NCI-H526 (cell line): ENCODE measurements at regions not wholly inside any gene's neighbourhood (a gene's known extent, or its start where the extent isn't known, plus 50 kb on each side); places are given as distances from the start of the nearest gene placed in this dataset.
A peak's percentile ranks its signal among the peaks of the same experiment; 100 is the strongest.

Source experiments
- DNase-seq, 2 experiments: peaks; one replicate each; lab custom pipeline; 2025; lab: John Stamatoyannopoulos, UW

DNA sequence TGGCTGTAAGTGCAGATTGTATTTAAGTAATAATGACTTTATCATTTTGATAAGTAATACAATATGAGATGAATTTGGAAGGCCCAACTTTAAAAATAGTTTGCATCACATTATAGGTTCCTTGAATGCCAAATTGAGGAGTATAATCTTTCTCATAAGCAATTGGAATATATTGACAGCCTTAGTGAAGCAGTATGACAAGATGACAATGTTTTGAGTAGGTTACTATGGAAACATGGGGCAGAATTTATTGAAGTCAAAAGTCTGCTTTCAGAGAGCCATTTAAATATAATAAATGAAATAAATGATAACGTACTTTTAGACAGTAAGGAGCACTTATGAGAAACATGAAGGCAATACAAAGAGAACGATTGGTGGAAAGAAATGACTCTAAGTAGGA, 776.4 kb downstream of the TECRL start:
- no peak for DNase-seq

DNA sequence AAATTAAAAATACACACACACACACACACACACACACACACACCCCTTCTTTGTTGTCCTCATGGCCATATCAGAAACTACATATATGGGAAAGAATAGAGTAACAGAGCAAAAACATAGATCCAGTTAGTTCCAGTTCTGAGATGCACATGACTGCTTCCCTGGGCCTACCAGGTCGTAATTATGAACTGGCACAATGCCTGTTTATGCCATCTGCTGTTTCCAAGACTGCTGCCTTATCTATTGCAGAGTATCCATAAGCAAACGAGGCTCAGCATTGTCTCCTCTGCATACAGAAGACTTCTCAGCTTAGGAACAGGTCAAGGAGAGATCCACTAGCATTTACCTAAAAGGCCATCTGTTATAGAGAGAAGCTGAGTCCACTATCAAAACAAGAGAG, 789.0 kb downstream of the TECRL start:
- DNase-seq = no peak

DNA sequence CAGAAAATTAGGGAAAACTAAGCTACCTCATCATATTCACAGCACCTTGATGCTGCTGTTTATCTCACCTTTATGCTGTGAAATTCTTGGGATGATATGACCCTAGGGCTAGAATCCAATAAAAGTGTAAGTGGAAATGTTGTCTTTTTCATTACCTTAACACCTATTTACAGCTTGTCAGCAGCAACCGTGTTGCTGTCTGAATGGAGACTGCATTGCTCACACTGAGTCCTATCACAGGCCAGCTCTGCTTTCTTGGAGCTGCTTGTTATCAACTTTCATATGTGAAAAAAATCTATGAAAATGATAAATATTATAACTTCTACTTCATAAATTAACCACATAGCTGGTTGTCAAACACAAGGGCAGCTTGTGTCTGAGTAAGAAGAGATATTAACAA, 789.5 kb downstream of the TECRL start:
- DNase-seq = no peak

DNA sequence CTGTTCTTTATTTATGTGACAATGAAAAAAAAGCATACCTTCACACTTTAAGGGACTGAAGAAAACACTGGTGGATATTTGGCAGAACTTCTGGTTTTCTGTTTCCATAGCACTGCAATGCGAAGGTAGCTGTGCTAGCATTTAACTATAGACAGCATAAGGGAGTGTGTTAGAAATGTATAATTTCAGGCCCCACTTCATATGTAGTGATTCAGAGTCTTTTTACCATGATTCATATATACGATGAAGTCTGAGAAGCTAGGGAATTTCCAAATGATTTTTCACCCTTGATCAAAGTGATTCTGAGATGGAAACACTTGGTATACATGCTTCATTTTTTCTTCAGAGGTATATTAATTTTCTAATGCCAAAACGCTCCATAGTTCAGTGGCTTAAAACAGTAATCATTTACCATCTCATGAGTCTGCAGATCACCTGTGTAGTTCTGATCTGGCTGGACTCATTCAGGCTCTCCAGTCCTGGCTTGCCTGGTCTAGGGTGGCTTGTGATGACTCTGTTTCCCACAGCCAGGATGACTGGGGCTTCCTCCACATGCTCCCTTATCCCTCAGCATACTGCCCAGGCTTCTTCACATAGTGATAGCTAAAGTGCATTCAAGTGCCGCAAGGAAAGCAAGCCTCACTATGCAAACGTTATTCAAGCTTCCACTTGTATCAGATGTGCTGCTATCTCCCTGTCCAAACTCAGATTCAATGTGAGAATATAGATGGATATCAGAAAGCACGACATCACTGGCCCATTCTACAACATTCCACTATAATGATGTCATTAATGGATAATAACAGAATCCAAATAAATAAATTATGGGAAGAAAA, 790.1 kb downstream of the TECRL start:
- no peak for DNase-seq

DNA sequence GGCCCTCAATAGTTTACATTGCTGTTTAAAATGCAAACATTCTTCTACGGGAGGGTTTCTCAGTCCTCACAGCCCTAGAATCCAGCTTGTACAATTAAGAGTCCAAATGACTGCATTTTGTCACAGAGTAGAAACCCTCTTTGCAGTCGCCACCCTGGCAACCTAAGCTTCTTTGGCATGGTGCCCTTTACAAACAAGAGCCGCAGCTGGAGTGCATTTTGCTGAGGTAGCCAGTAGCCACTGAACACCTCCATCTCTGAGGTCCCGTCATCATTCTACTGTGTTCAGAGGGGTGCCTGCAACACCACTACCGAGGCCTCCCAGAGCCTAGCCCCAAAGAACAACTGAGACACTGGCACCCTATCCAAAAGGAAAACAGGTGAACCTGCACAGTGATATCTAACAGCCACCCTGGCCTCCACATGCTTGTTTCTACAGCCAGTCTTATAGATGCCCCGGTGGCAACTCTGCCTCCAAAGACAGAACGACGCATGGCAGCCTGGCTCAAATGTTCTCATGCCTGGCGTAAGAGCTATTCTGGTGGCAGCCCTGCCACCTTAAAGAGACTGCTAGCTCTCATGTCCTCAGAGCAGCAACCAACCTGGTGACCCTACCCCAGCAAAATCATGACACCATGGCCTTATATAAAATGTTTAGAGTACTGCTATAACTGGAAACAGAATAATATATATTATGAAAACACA, 801.9 kb downstream of the TECRL start:
- no peak for DNase-seq

DNA sequence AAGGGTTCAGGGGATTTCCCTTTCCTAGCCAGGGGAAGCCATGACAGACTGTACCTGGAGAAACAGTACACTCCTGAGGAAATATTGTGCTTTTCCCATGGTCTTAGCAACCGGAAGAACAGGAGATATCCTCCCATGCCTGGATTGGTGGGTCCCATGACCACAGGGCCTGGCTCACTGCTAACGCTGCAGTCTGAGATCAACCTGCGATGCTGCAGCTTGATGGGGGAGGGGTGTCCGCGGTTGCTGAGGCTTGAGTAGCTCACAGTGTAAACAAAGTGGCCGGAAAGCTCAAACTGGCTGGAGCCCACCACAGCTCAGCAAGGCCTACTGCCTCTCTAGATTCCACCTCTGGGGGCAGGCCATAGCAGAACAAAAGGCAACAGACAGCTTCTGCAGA, 819.5 kb downstream of the TECRL start:
- no peak for DNase-seq

DNA sequence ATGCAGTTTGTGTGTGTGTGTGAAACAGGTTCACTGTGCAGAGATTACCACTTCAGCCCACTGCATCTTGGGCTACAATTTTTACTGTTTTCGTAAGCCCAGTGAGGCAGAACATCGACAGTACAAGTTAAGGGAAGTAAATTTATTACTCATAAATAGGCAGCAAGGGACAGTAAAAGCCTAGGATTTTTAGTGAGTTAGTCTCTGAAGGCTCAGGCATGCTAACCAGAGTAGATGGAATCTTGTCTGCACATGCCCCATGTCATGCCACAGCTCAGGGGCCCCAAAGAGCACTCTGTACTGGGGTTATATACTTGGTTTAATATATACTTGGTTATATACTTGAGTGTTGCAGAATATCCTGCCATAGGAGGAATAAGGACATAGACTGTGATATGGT, 825.7 kb downstream of the TECRL start:
- DNase-seq = no peak

DNA sequence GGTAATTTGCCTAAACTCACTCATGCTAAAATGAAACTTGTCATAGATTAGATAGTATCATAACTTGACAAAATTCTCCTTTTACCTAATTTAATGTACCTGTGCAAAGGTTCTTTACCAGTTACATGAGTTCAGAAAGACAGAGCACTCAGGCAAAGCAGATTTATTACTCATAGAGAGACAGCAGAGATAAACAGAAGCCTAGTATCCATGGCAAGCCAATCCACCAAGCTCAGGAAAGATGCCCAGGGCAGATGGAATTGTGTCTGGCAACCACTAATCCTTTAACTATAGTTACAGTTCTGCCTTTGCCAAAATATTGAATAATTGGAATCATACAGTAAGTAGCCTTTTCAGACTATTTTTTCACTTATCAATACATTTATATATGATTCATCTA, 826.2 kb downstream of the TECRL start:
- no peak for DNase-seq

DNA sequence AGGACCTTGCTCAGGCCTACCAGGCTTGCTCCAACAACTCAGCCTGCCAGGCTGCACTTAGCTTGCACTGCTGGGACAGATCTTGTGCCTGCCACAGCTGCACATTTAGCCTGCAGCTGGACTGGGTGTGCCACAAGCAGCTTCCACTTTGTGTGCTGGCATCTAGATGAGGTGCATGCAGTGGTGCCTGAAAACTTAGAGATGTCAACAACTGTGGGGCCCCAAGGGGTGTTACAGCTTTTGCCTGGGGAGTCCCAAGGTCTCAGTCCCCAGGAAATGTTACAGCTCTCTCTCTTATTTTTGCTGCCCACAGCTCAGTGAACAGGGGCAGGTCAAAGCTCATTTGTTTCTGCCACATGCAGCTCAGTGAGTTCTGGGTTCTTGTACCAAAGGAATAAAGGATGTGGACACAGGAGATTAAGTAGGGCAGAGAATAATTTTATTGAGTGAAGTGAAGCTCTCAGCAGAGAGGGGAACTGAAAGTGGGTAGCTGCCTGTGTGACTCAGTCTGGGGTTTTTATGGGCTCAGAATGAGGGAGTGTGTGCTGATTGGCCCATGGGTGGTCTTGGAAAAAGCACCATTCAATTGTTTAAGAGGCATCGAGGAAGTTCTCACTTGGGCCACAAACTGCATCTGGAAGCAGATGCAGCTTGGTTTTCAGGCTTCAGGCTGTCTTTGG, 828.3 kb downstream of the TECRL start:
- no peak for DNase-seq

DNA sequence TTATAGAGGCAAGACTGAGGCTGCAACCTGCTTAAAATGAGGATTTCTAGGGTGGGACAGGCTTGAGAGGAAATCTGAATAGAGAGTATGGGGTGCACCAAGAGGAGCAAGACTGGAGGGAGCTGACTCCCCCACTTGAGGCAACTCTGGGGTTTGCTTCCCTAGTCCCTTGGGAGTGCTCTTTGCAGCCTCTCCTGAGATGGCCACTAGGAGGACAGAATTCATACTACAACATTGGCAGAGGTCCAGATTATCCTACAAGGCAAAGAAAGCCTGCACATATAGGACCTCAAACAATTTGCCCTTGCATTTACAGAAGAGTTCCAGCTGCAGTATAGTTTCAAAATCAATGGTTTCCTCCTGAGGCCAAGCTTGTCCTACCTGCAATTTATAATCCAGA, 830.9 kb downstream of the TECRL start:
- peak in 1 of 2 experiments; percentile 5 for DNase-seq

DNA sequence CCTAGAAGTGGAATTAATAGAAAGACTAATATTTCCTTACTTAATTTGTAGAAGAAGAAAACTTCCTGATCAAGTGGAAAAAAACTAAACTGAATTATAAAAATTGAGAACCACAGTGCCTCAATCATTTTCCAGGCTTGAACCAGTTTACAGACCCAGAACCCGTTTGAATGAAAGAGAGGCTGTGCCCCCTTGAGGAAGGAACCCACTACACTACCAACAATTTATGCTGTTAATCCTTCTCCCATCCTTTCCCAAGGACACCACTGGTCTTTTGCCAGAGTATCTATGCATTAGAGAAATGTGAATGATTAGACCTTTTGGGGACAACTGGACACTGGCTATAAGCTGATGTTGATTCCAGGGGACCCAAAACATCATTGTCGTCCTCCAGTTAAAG, 842.6 kb downstream of the TECRL start:
- no peak for DNase-seq

DNA sequence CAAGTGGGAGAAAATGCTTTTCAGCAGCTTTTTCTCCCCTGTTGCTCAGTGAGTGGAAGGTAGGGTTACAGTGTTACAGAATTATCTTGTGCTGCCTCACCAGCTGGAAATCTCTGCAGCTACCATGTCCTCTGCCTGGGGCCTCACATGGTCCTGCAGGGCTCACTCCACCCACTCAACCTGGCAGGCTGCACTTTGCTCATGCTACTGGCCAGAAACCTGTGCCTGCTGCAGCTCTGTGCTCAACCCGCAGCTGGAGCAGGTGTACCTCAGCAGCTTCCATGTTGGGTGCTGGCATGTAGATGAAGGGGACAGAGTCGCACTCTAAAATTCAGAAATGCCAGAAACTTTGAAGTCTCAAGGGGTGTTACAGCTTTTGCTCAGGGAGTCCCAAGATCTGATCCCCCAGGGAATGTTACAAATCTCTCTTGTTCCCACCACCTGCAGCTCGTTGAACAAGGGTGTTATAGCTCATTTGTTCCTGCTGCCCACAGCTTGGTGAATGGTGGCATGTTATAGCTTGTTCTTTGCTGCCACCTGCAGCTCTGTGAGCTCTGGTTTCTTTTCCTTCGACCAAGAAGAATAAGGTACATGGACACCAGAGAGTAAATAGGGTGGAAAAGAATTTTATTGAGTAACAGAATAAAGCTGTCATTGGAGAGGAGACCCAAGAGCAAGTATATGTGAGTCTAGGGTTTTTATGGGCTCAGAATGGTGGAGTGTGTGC, 845.8 kb downstream of the TECRL start:
- DNase-seq = peak in 1 of 2 experiments; percentile 26

DNA sequence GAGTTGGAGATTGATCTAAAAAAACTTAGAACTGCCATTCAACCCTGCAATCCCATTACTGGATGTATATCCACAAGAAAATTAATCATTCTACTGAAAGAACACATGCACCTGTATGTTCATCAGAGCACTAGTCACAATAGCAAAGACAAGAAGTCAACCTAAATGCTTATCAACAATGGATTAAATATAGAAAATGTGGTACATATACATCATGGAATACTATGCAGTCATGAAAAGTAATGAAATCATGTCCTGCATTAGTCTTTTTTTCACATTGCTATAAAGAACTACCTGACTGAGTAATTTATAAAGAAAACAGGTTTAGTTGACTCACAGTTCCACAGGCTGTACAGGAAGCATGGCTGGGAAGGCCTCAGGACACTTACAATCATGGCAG, 850.5 kb downstream of the TECRL start:
- no peak for DNase-seq

DNA sequence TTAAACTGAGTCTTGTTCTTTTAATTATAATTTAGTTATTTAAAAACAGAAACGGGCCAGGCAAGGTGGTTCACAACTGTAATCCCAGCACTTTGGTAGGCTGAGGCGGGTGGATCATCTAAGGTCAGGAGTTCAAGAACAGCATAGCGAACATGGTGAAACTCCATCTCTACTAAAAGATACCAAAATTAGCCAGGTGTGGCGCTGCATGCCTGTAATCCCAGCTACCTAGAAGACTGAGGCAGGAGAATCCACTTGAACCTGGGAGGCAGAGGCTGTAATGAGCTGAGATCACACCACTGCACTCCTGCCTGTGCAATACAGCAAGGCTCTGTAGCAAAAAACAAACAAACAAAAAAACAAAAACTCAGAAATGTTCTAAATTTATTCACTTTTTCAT, 852.9 kb downstream of the TECRL start:
- DNase-seq = no peak

DNA sequence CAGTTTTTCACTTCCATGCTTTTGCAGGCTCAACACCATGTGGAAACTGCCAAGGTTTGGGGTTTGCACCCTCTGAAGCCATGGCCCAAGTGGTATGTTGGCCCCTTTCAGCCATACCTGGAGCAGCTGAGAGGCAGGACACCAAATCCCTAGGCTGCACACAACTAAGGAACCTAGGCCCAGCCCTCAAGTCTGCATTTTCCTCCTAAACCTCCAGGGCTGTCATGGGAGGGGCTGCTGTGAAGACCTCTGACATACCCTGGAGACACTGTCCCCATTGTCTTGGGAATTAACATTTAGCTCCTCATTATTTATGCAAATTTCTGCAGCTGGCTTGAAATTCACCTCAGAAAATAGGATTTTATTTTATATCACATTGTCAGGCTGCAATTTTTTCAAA, 856.1 kb downstream of the TECRL start:
- DNase-seq = no peak

DNA sequence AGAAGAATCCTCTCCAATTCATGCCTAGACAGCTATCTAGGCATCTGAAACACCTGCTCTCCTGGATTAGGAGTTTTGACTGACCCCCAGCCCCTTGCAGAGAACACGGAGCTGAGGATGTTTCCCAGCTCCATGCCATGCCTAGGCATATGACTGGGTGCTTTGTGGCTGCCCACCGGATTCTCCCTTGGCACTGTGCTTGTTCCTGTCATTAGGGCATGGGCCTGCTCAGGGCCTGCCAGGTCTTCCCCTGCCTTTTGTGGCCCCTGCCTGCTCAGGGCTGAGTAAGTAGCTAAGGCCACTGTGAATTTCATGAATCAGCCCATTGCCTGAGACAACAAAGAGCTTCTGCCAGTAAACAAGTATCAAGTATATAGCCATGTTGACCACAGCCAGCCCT, 867.4 kb downstream of the TECRL start:
- DNase-seq = no peak

DNA sequence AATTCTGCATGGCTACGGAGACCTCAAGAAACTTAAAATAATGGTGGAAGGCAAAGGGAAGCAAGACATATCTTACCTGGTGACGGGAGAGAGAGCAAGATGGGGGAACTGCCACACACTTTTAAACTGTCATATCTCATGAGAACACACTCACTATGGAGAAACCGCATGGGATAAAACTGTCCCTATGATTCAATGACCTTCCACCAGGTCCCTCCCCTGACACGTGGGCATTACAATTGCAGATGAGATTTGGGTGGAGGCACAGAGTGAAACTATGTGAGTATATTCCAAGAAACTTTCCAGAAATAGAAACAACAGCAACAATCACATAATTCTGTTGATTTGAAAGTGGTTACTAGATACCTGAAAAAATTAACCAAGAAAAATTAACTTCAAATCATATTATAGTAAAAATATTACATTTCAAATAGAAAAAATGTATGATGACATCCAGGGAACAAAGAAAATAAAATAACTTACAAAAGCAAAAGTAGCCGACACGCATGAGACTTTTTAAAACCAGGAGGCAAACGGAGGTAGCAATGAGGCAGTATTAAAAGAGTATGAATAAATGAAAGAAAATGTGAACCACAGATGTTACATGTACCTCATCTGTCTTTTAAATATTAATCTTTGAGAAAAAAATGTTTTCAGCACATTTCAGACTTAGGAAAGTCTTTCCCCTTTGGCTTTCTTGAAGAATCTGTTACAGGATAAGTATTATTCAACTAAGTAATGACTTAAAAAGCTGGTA, 879.5 kb downstream of the TECRL start:
- DNase-seq = no peak

DNA sequence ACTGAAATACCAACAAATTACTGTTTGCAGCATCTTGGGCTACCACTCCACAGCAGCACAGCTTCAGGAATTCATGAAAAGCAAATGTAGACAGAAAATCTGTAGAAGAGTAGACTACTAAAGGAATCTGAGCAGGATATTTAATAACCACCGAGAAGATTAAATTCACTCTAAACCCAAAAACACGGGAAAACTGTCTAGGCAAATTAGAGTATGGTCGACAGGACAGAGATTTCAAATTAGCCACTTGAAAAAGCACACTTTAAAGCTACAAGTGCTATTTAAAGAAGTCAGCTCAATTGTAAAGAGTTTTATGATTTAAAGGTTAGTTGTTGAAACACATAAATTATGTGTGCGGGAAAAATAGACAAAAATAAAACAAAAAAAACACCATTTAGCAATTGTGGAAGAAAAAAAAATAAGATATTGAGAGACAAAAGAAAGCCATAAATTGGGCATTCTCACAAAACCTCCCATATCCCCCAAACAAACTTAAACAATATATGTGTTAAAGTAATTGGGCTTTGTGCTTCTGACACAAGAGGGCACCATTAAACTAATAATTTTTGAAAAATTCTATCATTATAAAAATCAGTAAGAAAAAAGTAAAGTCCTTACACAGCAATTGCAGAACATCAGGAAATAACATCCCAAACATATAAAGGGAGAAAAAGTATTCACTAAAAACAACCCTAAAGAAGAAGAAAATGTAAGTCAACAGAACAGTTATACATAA, 880.8 kb downstream of the TECRL start:
- no peak for DNase-seq

DNA sequence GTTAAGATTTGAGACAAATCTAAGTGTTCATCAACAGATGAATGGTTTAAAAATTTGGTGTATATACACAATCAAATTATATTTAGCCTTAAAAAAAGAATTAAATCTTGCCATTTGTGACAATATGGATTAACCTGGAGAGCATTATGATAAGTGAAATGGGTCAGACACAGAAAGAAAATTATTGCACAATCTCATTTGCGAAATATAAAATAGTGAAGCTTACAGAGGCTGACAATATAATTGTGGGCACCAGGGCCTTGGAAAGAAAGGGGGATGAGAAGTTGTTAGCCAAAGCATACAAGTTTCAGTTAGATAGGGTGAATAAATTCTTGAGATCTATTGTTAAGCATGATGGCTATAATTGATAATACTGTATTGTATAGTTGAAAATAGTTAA, 883.0 kb downstream of the TECRL start:
- no peak for DNase-seq

DNA sequence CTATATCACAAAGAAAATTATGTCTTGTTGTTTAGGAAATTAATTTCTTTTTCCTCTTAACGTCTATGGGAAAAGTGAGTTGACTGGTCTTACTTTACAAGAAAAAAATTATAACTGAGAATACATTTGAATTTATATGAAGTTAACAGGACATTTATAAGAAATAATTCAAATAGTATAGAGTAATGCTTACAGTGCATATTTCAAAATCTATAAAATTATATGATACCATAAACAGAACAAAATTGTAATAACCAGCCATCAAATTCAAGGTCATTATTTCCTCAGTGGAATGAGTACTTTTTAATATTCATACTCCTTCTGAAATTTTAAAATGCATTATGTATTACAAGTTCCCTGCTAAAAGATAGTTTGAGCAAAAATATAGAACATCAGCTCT, 884.5 kb downstream of the TECRL start:
- no peak for DNase-seq
